ENCODE measurements at regions not wholly inside any gene's neighbourhood (a gene's known extent, or its start where the extent isn't known, plus 50 kb on each side); places are given as distances from the start of the nearest gene placed in this dataset.

DNA sequence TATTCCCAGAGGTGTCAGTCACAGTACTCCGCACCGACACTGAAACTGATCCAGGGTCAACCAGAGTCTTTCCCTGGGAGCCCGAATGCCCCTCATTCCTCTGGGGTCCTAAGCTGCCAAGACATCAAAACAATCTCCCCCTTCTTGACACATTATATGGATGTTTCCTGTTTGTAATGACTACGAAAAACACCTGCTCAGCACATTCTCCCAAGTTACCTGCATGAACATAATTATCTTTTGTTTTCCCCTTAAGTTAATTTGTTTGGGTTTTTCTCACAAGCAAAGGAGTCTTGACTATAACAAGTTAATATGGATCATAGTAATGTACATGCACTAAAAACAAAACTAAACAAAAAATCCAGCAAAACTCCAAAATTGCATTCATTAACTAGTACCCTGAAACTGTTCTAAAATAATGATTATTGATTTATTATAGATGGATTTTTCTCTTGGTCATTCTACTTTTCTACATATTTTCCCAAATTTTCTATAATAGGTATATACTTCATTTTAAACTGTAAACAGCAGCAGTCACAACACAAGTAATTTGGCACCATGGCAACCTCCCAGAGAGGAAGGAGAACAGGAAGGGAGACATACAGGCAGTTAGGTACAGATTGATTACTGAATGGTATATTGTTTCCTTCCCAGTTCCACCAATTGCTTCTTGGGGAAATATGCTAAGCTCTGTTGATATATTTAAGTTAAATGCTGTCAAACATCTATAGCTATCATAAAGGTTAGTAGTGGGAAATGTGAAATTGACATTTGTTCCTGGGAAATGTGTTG is 631.5 kb downstream of the METTL15 start:
- DNase-seq (ENCODE audit: low read depth in 2 of 2) = no peak

DNA sequence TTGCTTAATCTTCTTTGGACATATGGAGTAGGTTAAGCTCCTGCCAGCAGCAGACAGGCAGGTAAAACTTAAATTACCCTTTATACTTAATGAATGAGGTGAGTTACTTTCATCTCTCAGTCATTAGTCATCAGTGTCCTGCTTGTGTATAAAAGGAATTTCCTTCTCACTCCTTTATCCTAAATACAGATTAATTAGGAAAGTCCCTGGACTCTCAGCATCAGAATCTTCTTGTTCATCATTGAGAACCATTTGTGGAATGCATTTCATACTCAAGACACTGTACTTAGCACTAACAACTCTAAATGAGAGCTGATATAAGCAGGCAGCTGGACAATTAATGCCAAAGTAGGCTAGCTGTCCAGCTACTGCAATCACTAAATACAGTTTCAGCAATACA is 630.4 kb downstream of the METTL15 start:
- no peak for DNase-seq (ENCODE audit: low read depth in 2 of 2)

DNA sequence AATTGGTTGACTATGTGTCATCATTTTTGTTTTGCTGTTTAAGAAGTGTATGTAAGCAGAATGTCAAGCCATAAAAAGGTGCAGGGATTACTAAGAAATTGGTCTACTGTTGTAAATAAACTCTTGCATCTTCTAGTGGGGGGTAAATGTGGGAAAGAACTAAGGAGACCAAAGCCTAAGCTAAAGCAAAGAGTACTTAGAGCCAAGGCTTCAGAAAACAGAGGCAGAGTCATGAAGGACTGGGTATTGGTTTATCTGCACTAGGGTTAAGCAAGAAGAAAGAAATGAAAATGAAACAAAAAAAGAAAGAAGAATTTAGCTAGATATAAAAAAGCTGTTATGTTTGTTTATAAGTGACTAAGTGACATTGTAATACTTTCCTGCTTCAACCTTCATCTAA is 628.1 kb downstream of the METTL15 start:
- no peak for DNase-seq (ENCODE audit: low read depth in 2 of 2)

DNA sequence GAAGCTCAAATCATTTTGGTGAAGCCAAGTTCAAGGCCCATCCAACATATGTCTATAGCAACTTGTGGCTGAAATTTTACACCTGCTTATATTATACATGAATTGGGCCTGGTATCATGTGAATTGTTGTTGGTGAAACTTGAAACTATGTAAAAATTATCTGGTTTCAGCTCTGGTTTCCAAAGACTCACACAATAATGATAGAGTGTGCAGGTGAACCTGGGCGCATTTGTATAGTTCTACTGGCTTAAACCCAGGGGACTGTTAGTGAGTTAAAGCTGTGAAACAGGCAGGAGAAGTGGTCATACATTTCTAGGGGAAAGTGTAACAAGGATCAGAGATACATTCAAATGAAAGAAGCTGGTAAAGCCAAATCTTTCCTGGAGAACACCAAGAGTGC is 627.3 kb downstream of the METTL15 start:
- DNase-seq (ENCODE audit: low read depth in 2 of 2) = no peak

GRCh38 chr11:28730889-28731288 is 622.7 kb downstream of the METTL15 start:
- no peak for DNase-seq (ENCODE audit: low read depth in 2 of 2)

DNA sequence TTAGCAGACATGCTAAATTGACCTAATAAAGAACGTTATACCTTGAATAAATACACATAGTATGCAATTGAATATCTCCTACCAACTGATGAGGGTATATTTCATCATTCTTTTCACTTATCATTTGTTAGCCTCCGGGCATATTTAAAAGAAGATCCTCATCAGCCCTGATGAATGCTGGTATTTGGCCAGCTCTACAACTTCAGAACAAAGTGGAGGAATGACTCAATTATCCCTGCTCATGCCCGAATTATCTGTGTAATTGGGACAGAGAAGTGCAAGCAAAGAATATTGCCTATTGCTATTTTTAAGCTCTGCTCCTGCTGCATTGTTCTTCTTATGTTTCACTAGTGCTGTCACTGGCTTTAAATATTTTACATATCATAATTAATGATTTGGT is 622.1 kb downstream of the METTL15 start:
- DNase-seq (ENCODE audit: low read depth in 2 of 2) = no peak

DNA sequence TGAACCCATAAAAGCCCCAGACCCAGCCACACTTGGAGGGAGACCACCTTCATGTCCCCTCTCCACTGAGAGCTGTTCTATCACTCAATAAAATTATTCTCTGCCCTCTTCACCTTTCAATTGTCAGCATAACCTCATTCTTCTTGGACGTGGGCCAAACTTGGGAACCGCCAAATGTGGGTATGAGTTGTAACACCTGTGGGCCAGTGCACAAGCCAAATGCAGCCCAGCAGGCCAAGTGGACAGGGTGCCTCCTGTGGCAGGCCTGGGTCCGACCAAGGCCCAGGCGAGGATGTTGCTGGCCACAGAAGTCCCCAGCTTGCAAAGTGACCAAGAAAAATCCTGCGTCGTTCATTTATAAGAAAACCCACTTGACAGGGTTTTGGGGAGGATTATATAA is 621.2 kb downstream of the METTL15 start:
- DNase-seq (ENCODE audit: low read depth in 2 of 2) = no peak

DNA sequence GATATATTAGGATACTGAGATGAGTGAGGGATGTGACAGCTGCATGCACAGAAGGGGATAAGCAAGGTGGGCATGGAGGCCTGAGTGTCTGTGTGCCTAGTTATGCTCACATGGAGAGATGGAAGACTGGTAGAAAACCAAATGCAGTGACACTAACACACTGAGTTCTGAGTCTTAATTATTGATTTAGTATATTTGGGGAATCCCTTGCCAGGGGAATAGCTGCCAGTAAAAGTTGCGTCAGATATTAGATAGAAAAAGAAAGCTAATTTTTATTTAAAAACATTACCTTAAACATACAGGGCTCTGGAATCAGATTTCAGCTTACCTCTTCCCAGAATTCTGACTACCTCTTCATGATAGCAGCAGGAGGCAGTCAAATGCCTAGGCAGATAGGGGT is 620.5 kb downstream of the METTL15 start:
- DNase-seq (ENCODE audit: low read depth in 2 of 2) = no peak

DNA sequence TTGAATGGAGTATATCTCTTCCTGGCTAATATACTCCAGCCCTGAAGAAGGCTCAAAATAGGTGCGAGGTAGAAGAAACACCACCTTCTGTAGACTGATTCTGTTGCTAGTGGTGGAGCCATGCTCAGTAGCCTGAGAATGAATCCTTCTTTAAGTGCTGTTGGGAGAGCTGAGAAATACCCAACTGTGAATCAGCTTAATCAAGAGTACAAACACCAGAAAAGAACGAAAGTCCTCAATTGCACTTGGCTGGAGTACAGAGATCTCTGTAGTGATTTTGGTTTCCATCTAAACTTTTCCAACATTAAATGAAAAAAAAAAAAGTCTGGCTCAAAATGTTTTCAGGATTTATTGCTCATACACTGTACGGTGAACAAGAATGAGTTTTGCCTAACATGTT is 619.1 kb downstream of the METTL15 start:
- no peak for DNase-seq (ENCODE audit: low read depth in 2 of 2)

- no peak for DNase-seq (ENCODE audit: low read depth in 2 of 2)
These were observed 618.2 kb downstream of the METTL15 start for GRCh38 chr11:28726432-28726831.

DNA sequence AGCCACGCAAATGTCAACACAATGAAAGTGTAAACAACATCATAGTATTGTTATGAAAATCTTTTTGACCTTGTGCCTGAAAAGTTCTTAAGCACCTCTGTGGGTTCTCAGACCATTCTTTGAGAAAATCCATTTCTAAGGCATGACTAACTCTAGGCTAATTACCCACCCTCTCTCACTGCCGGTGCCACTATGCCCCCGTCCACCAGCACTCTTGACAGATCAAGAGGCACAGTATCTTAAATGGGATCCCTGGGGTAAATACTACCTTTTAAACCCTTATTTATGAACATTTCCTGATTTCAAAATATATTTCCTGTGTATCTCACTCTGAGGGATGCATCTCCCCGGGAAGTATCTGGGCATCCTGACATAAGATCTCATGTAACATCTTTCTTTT is 607.5 kb downstream of the METTL15 start:
- no peak for DNase-seq (ENCODE audit: low read depth in 2 of 2)

- no peak for DNase-seq (ENCODE audit: low read depth in 2 of 2)
These were observed 605.7 kb downstream of the METTL15 start for GRCh38 chr11:28713850-28714249.

DNA sequence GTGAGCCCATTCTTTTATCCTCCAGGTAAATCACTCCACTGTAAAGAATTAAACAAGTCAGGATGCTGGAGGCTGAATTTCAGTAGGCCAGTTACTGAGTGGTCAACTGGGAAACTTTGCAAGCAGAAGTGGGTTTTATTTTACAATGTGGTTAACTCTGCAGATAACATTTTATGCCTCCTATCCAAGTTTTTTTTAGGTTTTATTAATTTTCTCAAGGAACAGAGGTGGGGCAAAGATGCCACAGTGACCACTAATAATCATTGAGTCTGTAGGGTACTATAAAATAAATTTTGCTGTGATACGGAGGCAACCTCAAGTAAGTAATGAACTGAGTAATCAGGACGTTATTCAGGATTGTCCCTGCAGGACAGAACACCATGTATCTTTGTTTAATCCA is 599.9 kb downstream of the METTL15 start:
- no peak for DNase-seq (ENCODE audit: low read depth in 2 of 2)

GRCh38 chr11:28704801-28705200 is 596.6 kb downstream of the METTL15 start:
- DNase-seq (ENCODE audit: low read depth in 2 of 2) = no peak

- no peak for DNase-seq (ENCODE audit: low read depth in 2 of 2)
These were observed 595.2 kb downstream of the METTL15 start for GRCh38 chr11:28703371-28703770.

DNA sequence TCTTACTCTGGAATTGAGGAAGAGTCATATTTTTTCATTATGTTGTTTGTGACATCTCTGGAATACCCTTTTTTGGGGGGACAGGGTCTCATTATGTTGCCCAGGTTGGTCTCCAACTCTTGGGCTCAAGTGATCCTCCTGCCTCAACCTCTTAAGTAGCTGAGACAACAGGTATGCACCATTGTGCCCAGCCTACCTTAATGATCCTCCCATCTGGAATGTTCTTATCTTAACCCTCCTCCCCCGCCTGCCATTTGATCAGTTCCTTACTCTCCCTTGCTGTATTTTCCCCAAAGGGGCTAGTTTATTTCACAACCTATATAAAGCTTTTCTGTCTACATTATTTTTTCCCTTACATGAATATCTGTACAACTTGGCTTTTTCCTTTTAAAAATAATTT is 594.7 kb downstream of the METTL15 start:
- DNase-seq (ENCODE audit: low read depth in 2 of 2) = no peak

GRCh38 chr11:28702450-28702790 is 594.2 kb downstream of the METTL15 start:
- DNase-seq (ENCODE audit: low read depth in 2 of 2) = no peak

DNA sequence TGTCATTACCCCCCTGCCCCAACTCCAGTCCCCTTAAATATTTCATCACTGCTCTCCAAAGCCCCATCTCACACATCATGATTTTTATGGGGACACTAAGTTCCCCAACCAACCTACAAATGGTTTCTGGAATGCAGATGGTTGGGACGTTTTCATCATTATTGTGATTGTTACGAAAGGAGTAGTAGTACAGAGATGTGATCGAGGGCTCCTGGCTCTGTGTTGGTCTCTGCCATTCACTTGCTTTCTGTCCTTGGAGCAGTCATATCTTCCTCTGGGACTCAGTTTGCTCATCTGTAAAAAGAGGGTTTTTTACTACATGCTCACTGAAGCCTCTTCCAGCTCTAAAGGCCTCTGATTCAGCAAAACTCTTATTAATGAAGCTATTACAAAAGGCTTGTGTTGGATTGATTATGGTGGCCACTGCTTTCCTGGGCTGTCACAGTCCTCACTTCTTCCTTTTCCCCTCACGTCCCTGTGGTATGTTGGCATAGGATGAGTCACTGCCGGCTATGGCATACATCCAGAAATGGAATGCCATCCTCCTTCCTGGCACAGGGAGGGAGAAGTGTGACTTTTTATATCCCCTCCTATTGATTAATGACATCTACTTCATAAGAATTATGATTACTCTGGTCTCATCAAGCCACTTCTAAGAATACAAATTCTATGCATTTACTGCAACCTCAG is 593.7 kb downstream of the METTL15 start:
- no peak for DNase-seq (ENCODE audit: low read depth in 2 of 2)

DNA sequence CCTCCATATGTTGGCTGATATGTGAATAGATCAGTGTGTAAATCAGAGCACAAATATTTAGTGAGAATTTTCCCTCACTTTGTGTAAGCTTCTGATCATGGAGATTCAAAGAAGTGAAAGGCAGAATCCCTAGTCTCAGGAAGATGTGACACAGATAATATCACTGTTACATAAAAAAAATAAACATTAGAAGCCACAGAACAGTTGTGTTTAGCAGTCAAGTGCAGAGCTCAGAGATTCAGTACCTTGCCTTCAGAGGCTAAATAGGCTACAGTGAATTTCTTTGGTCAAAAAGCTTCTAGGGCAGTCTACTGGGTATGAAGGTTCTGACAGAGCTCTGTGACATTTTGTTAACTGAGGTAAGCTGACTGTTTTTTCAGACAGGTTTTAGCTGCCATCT is 591.5 kb downstream of the METTL15 start:
- DNase-seq (ENCODE audit: low read depth in 2 of 2) = no peak

- peak in 1 of 2 experiments; percentile 6 for DNase-seq (ENCODE audit: low read depth in 2 of 2)
These were observed 590.0 kb downstream of the METTL15 start for GRCh38 chr11:28697920-28698827.

GRCh38 chr11:28696591-28696990 is 588.4 kb downstream of the METTL15 start:
- DNase-seq (ENCODE audit: low read depth in 2 of 2) = no peak

- no peak for DNase-seq (ENCODE audit: low read depth in 2 of 2)
These were observed 582.6 kb downstream of the METTL15 start for GRCh38 chr11:28690746-28691145.

Data from stimulated activated CD4-positive, alpha-beta T cell treated with anti-CD3 and anti-CD28 coated beads, Interleukin-12 subunit alpha, Interleukin-12 subunit beta, amount 100 ng/mL, for 24 hours (primary cell).